NB4 (cell line): ENCODE measurements at regions not wholly inside any gene's neighbourhood (a gene's known extent, or its start where the extent isn't known, plus 50 kb on each side); places are given as distances from the start of the nearest gene placed in this dataset.
"Not testable (repeated sequence)": the region's sequence is repeated elsewhere in the genome, so short reads cannot be mapped to it uniquely, and the experiment has no call there.

Experiments used
- CTCF ChIP-seq: IDR thresholded peaks from one replicate; pipeline ENCODE4 v1.5.1; 2012; ENCODE audit warnings: low read depth, low read length
- MAX ChIP-seq: IDR thresholded peaks from 2 replicates; pipeline ENCODE4 v1.6.1; 2011; ENCODE audit warnings: low read depth, low read length
- MYC ChIP-seq: IDR thresholded peaks from 2 replicates; pipeline ENCODE4 v1.6.1; 2011; ENCODE audit warnings: low read depth, low read length
- POLR2A ChIP-seq: IDR thresholded peaks from 2 replicates; pipeline ENCODE4 v1.6.1; 2011; ENCODE audit warnings: mild to moderate bottlenecking; ENCODE audit not compliant: insufficient read length; ENCODE audit errors: extremely low read depth

- TF ChIP-seq CTCF, MYC, MAX, POLR2A: not testable (repeated sequence)
Observed at GRCh38 chr4:22599929-22600432, 84.1 kb upstream of the ADGRA3 start.
